ENCODE measurements at regions not wholly inside any gene's neighbourhood (a gene's known extent, or its start where the extent isn't known, plus 50 kb on each side); places are given as distances from the start of the nearest gene placed in this dataset.
"Not testable (repeated sequence)": the region's sequence is repeated elsewhere in the genome, so short reads cannot be mapped to it uniquely, and the experiment has no call there.

DNA sequence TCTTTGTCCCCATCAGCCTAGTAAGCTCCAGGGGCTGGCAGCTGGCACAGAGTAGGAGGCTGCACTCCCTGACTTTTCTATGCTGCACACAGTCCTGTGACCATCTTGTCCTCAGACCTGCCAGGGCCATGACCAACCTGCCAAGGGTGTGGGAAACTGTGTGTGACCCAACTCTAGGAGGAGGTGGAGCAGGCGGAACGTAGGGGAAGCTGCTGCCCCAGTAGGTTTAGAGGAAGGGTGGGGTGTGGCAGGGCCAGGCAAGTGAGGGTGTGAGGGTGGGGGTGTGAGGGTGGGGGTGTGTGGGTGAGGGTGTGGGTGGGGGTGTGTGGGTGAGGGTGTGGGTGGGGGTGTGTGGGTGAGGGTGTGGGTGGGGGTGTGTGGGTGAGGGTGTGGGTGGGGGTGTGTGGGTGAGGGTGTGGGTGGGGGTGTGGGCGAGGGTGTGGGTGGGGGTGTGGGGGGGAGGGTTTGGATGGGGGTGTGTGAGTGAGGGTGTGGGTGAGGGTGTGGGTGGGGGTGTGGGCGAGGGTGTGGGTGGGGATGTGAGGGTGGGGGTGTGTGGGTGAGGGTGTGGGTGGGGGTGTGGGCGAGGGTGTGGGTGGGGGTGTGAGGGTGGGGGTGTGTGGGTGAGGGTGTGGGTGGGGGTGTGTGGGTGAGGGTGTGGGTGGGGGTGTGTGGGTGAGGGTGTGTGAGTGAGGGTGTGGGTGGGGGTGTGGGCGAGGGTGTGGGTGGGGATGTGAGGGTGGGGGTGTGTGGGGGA, 62.4 kb upstream of the THOC3 start:
- H3K79me2 ChIP-seq (ENCODE audit: control insufficient read depth, insufficient read depth, low read length), result not testable (repeated sequence)

DNA sequence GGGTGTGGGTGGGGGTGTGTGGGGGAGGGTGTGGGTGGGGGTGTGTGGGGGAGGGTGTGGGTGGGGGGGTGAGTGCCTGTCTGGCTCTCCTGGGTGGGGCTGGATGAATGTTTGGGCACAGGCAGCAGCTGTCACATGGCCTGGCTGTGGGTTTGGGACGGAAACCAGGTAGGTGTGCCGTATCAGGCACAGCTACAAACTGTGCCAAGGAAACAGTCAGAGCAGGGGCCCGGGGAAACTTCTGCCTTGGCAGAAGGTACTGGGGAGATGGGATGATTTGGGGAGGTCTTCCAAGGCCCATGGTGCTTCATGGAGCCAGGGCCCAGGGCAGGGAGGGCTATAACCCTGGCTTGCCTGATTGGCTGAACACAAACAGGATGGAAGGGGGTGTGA, 63.0 kb upstream of the THOC3 start:
- H3K9me3 ChIP-seq (replicated peaks; ENCODE audit: control insufficient read depth, insufficient read depth, low read depth, low read length); H3K27me3 ChIP-seq (ENCODE audit: control insufficient read depth in 2 of 2, insufficient read depth in 2 of 2, low read length in 2 of 2); H3K4me3 ChIP-seq; H3K36me3 ChIP-seq (ENCODE audit: control insufficient read depth, insufficient read depth, low read length); ATAC-seq; H3K9me1 ChIP-seq (ENCODE audit: control insufficient read depth, insufficient read depth, low read length); CTCF ChIA-PET (ENCODE audit: low intra/inter-chr PET ratio); H3K9ac ChIP-seq (ENCODE audit: insufficient read depth in 1 of 2, low read depth in 2 of 2, low read length in 2 of 2); FAIRE-seq; H3K27ac ChIP-seq (ENCODE audit: extremely low read depth, low read depth, low read length); H3K4me2 ChIP-seq (ENCODE audit: insufficient read depth, low read length); in situ Hi-C loops (cut with MboI); H3K4me1 ChIP-seq (replicated peaks in 1 of 2; ENCODE audit: control insufficient read depth in 2 of 2, insufficient read depth in 2 of 2, low read length in 2 of 2); H3K79me2 ChIP-seq (ENCODE audit: control insufficient read depth, insufficient read depth, low read length); intact Hi-C loops (cut with micrococcal nuclease); BruUV-seq (replicated peaks); DNase-seq (ENCODE audit: extremely low read depth in 1 of 4, low spot score in 3 of 4); H4K20me1 ChIP-seq (replicated peaks; ENCODE audit: control insufficient read depth, insufficient read depth, low read length); POLR2A ChIA-PET; H2AFZ ChIP-seq (ENCODE audit: low read depth, low read length): not testable (repeated sequence)
- WGBS (ENCODE audit: insufficient coverage, low coverage, missing lambda C conversion rate), result no CpG with 5 or more reads among the region's 3 CpGs

More for the DNA sequence above, 62.4 kb upstream of the THOC3 start:
- H3K36me3 ChIP-seq (ENCODE audit: control insufficient read depth, insufficient read depth, low read length); POLR2A ChIA-PET; H4K20me1 ChIP-seq (replicated peaks; ENCODE audit: control insufficient read depth, insufficient read depth, low read length); intact Hi-C loops (cut with micrococcal nuclease); H2AFZ ChIP-seq (ENCODE audit: low read depth, low read length); FAIRE-seq; BruUV-seq (replicated peaks); CTCF ChIA-PET (ENCODE audit: low intra/inter-chr PET ratio); H3K27ac ChIP-seq (ENCODE audit: extremely low read depth, low read depth, low read length); ATAC-seq; H3K9me1 ChIP-seq (ENCODE audit: control insufficient read depth, insufficient read depth, low read length); in situ Hi-C loops (cut with MboI); H3K9ac ChIP-seq (ENCODE audit: insufficient read depth in 1 of 2, low read depth in 2 of 2, low read length in 2 of 2); DNase-seq (ENCODE audit: extremely low read depth in 1 of 4, low spot score in 3 of 4); H3K4me2 ChIP-seq (ENCODE audit: insufficient read depth, low read length); H3K4me3 ChIP-seq; H3K27me3 ChIP-seq (ENCODE audit: control insufficient read depth in 2 of 2, insufficient read depth in 2 of 2, low read length in 2 of 2); H3K4me1 ChIP-seq (replicated peaks in 1 of 2; ENCODE audit: control insufficient read depth in 2 of 2, insufficient read depth in 2 of 2, low read length in 2 of 2); H3K9me3 ChIP-seq (replicated peaks; ENCODE audit: control insufficient read depth, insufficient read depth, low read depth, low read length): not testable (repeated sequence)
- no CpG with 5 or more reads among the region's 6 CpGs for WGBS (ENCODE audit: insufficient coverage, low coverage, missing lambda C conversion rate)

DNA sequence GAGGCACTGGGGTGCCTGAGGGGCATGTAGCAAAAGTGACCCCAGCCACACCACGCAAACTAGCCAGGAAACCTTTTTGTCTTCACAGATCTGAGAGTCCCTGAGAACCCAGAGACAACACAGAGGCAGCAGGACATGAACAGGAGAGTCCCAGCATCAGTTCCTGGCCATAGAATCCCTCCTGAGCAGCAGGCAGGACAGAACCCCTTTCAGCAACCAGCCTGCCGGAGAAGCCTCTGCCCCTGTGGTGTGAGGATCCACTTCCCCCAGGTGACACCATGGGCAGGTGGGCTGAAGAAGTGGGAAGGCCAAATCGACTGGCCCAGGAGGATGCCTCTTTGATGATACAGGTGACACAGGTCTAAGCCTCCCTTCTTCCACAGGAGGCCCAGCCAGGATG, 65.1 kb upstream of the THOC3 start:
- FAIRE-seq; H3K27ac ChIP-seq (ENCODE audit: extremely low read depth, low read depth, low read length); H3K4me2 ChIP-seq (ENCODE audit: insufficient read depth, low read length); H3K4me1 ChIP-seq (replicated peaks in 1 of 2; ENCODE audit: control insufficient read depth in 2 of 2, insufficient read depth in 2 of 2, low read length in 2 of 2); ATAC-seq; H3K9ac ChIP-seq (ENCODE audit: insufficient read depth in 1 of 2, low read depth in 2 of 2, low read length in 2 of 2); CTCF ChIA-PET (ENCODE audit: low intra/inter-chr PET ratio); intact Hi-C loops (cut with micrococcal nuclease); H3K79me2 ChIP-seq (ENCODE audit: control insufficient read depth, insufficient read depth, low read length); POLR2A ChIA-PET; H3K9me3 ChIP-seq (replicated peaks; ENCODE audit: control insufficient read depth, insufficient read depth, low read depth, low read length); H2AFZ ChIP-seq (ENCODE audit: low read depth, low read length); H3K36me3 ChIP-seq (ENCODE audit: control insufficient read depth, insufficient read depth, low read length); in situ Hi-C loops (cut with MboI); DNase-seq (ENCODE audit: extremely low read depth in 1 of 4, low spot score in 3 of 4); H3K4me3 ChIP-seq; H3K27me3 ChIP-seq (ENCODE audit: control insufficient read depth in 2 of 2, insufficient read depth in 2 of 2, low read length in 2 of 2); H4K20me1 ChIP-seq (replicated peaks; ENCODE audit: control insufficient read depth, insufficient read depth, low read length); BruUV-seq (replicated peaks); H3K9me1 ChIP-seq (ENCODE audit: control insufficient read depth, insufficient read depth, low read length): not testable (repeated sequence)
- WGBS (ENCODE audit: insufficient coverage, low coverage, missing lambda C conversion rate), result 0% methylated on average over 1 of the region's 3 CpGs

- DNase-seq (ENCODE audit: extremely low read depth in 1 of 4, low spot score in 3 of 4); CTCF ChIA-PET (ENCODE audit: low intra/inter-chr PET ratio); H3K9me3 ChIP-seq (replicated peaks; ENCODE audit: control insufficient read depth, insufficient read depth, low read depth, low read length); BruUV-seq (replicated peaks); H3K9ac ChIP-seq (ENCODE audit: insufficient read depth in 1 of 2, low read depth in 2 of 2, low read length in 2 of 2); H4K20me1 ChIP-seq (replicated peaks; ENCODE audit: control insufficient read depth, insufficient read depth, low read length); H3K27ac ChIP-seq (ENCODE audit: extremely low read depth, low read depth, low read length); H3K4me2 ChIP-seq (ENCODE audit: insufficient read depth, low read length); H3K9me1 ChIP-seq (ENCODE audit: control insufficient read depth, insufficient read depth, low read length); POLR2A ChIA-PET; H3K4me1 ChIP-seq (replicated peaks in 1 of 2; ENCODE audit: control insufficient read depth in 2 of 2, insufficient read depth in 2 of 2, low read length in 2 of 2); H3K4me3 ChIP-seq; H2AFZ ChIP-seq (ENCODE audit: low read depth, low read length); H3K79me2 ChIP-seq (ENCODE audit: control insufficient read depth, insufficient read depth, low read length); in situ Hi-C loops (cut with MboI); H3K27me3 ChIP-seq (ENCODE audit: control insufficient read depth in 2 of 2, insufficient read depth in 2 of 2, low read length in 2 of 2); intact Hi-C loops (cut with micrococcal nuclease); H3K36me3 ChIP-seq (ENCODE audit: control insufficient read depth, insufficient read depth, low read length): not testable (repeated sequence)
- FAIRE-seq (peak; percentile 88), ATAC-seq (peak; percentile 33; the same call in 2 of the 3 replicates)
- WGBS (ENCODE audit: insufficient coverage, low coverage, missing lambda C conversion rate), result 15% methylated on average over 2 of the region's 15 CpGs
These were observed 66.5 kb upstream of the THOC3 start for GRCh38 chr5:176034407-176035200.
